HepG2 (cell line): ENCODE measurements at regions not wholly inside any gene's neighbourhood (a gene's known extent, or its start where the extent isn't known, plus 50 kb on each side); places are given as distances from the start of the nearest gene placed in this dataset.
A peak's percentile ranks its signal among the peaks of the same experiment; 100 is the strongest.

Experiments
- ATF3 ChIP-seq: sonication (generic); formaldehyde crosslinking; IDR thresholded peaks from 2 replicates; pipeline ENCODE4 v1.4.0; 2020; ENCODE audit warnings: missing genetic modification reagents
- BCLAF1 ChIP-seq: fragments of 450-650 bp; IDR thresholded peaks from 2 replicates; pipeline ENCODE4 v1.6.1; 2017; ENCODE audit warnings: mild to moderate bottlenecking
- CAMTA2 ChIP-seq: sonication (generic); formaldehyde crosslinking; IDR thresholded peaks from 2 replicates; pipeline ENCODE4 v1.4.0; 2020; ENCODE audit warnings: mild to moderate bottlenecking, missing genetic modification reagents, borderline replicate concordance
- CREB3 ChIP-seq: sonication (generic); formaldehyde crosslinking; IDR thresholded peaks from 2 replicates; pipeline ENCODE4 v1.5.0; 2020; ENCODE audit warnings: missing genetic modification reagents
- IRF2 ChIP-seq: IDR thresholded peaks from 2 replicates; pipeline ENCODE4 v1.6.1; 2018; ENCODE audit warnings: missing genetic modification reagents, missing compliant biosample characterization
- KLF16 ChIP-seq, 2 experiments: sonication (generic) in 1 of 2; formaldehyde crosslinking in 1 of 2; IDR thresholded peaks; 2 replicates each; pipeline versions ENCODE4 v1.6.1 to v1.8.0; 2016 to 2023; ENCODE audit warnings: missing genetic modification reagents in 2 of 2, missing compliant biosample characterization in 1 of 2
- MEIS1 ChIP-seq: sonication (generic); formaldehyde crosslinking; IDR thresholded peaks from 2 replicates; pipeline ENCODE4 v1.9.0; 2021; ENCODE audit warnings: mild to moderate bottlenecking, missing genetic modification reagents, moderate library complexity, borderline replicate concordance
- NFRKB ChIP-seq: fragments of 450-650 bp; IDR thresholded peaks from 2 replicates; pipeline ENCODE4 v1.6.1; 2017
- NR0B2 ChIP-seq: sonication (generic); formaldehyde crosslinking; IDR thresholded peaks from 2 replicates; pipeline ENCODE4 v1.4.0; 2020; ENCODE audit warnings: mild to moderate bottlenecking, missing genetic modification reagents
- PHB2 ChIP-seq: fragments of 450-650 bp; IDR thresholded peaks from 2 replicates; pipeline ENCODE4 v1.6.1; 2018; ENCODE audit not compliant: partially characterized antibody
- POLR2G ChIP-seq: fragments of 200-400 bp; formaldehyde crosslinking; IDR thresholded peaks from 2 replicates; pipeline ENCODE4 v1.6.1; 2018; ENCODE audit warnings: mild to moderate bottlenecking, low read depth, low read length, moderate library complexity
- RNF219 ChIP-seq: sonication (generic); formaldehyde crosslinking; IDR thresholded peaks from 2 replicates; pipeline ENCODE4 v1.5.0; 2020; ENCODE audit warnings: mild to moderate bottlenecking, missing genetic modification reagents
- TBX2 ChIP-seq: sonication (generic); formaldehyde crosslinking; IDR thresholded peaks from 2 replicates; pipeline ENCODE4 v1.5.0; 2020; ENCODE audit warnings: missing genetic modification reagents, mild to moderate bottlenecking, borderline replicate concordance
- TOPORS ChIP-seq: sonication (generic); formaldehyde crosslinking; IDR thresholded peaks from 2 replicates; pipeline ENCODE4 v1.8.0; 2023; ENCODE audit warnings: mild to moderate bottlenecking, missing genetic modification reagents
- ZBTB10 ChIP-seq: sonication (generic); formaldehyde crosslinking; IDR thresholded peaks from 2 replicates; pipeline ENCODE4 v1.4.0; 2020; ENCODE audit warnings: missing genetic modification reagents, borderline replicate concordance
- ZBTB33 ChIP-seq: sonication (generic); formaldehyde crosslinking; IDR thresholded peaks from 2 replicates; pipeline ENCODE4 v1.4.0; 2020; ENCODE audit warnings: missing genetic modification reagents

GRCh38 chr2:238505119-238505891 is 78.6 kb downstream of the ASB1 start (continued):
- TF ChIP-seq ATF3 (CRISPR knock-in tag) (no peak), TBX2 (0 out of 2 replicates have a peak, but pooled peaks have one; percentile 39), BCLAF1 (no peak), ZBTB33 (CRISPR knock-in tag) (peak; percentile 86), KLF16 (CRISPR knock-in tag; IDR thresholded peaks at IDR 0.05) (no peak), POLR2G (no peak), TOPORS (CRISPR knock-in tag) (no peak), IRF2 (CRISPR knock-in tag) (no peak), ZBTB10 (CRISPR knock-in tag) (no peak), MEIS1 (CRISPR knock-in tag) (no peak), NR0B2 (CRISPR knock-in tag) (no peak), CREB3 (CRISPR knock-in tag) (no peak), NFRKB (no peak), CAMTA2 (CRISPR knock-in tag) (no peak), PHB2 (no peak), RNF219 (CRISPR knock-in tag) (no peak)
